ENCODE measurements at regions not wholly inside any gene's neighbourhood (a gene's known extent, or its start where the extent isn't known, plus 50 kb on each side); places are given as distances from the start of the nearest gene placed in this dataset.

DNA sequence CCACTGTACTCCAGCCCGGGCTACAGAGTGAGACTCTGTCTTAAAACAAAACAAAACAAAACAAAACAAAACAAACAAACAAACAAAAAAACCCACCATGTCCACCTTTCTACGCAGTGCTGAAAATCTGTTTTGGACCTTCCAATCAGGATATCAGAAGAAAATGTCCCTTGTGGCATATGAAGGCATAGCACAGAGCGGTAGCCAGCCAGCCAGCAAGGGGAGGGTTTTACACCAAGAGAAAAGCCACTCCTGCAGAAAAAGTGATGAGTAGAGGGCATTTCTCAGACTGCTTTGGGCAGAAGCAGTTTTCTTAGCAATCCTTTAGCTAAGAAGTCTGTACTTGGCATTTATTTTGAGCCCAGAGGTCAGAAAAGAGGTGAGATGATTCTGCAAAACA is 612.2 kb downstream of the TYW1 start:
- TF ChIP-seq, protein P1, sequence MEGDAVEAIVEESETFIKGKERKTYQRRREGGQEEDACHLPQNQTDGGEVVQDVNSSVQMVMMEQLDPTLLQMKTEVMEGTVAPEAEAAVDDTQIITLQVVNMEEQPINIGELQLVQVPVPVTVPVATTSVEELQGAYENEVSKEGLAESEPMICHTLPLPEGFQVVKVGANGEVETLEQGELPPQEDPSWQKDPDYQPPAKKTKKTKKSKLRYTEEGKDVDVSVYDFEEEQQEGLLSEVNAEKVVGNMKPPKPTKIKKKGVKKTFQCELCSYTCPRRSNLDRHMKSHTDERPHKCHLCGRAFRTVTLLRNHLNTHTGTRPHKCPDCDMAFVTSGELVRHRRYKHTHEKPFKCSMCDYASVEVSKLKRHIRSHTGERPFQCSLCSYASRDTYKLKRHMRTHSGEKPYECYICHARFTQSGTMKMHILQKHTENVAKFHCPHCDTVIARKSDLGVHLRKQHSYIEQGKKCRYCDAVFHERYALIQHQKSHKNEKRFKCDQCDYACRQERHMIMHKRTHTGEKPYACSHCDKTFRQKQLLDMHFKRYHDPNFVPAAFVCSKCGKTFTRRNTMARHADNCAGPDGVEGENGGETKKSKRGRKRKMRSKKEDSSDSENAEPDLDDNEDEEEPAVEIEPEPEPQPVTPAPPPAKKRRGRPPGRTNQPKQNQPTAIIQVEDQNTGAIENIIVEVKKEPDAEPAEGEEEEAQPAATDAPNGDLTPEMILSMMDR (IDR thresholded peaks at IDR 0.05), result no peak
- TF ChIP-seq EP300 (IDR thresholded peaks at IDR 0.05) (no peak), POLR2AphosphoS5 (IDR thresholded peaks at IDR 0.05) (no peak), POLR2A (IDR thresholded peaks at IDR 0.05; ENCODE audit: low read depth) (no peak)

All from esophagus muscularis mucosa (tissue), 4 donors.